MM.1S (cell line): ENCODE measurements at regions not wholly inside any gene's neighbourhood (a gene's known extent, or its start where the extent isn't known, plus 50 kb on each side); places are given as distances from the start of the nearest gene placed in this dataset.

ENCODE experiments used
- DNase-seq: peaks from one replicate; pipeline ENCODE4 v3.0.0-alpha.2; 2015
- H2AFZ ChIP-seq: fragments of 300-600 bp; sonication (generic); 2 replicates; pipeline ENCODE4 v1.6.0; 2016; ENCODE audit warnings: antibody characterized with exemption, low read length
- H3F3A ChIP-seq: fragments of 300-600 bp; sonication (generic); 2 replicates; pipeline ENCODE4 v1.6.1; 2016; ENCODE audit warnings: mild to moderate bottlenecking, antibody characterized with exemption, low read length, moderate library complexity, mixed read lengths; ENCODE audit not compliant: insufficient read depth
- H3K27ac ChIP-seq: fragments of 300-600 bp; sonication (generic); 2 replicates; pipeline ENCODE4 v1.5.1; 2016; ENCODE audit warnings: mild to moderate bottlenecking, low read length
- H3K27me3 ChIP-seq: fragments of 300-600 bp; sonication (generic); replicated peaks from 2 replicates; pipeline ENCODE4 v1.6.0; 2016; ENCODE audit warnings: low read length; ENCODE audit not compliant: insufficient read depth
- H3K36me3 ChIP-seq: fragments of 300-600 bp; sonication (generic); replicated peaks from 2 replicates; pipeline ENCODE4 v1.6.1; 2016; ENCODE audit warnings: mild to moderate bottlenecking, low read length, mixed read lengths; ENCODE audit not compliant: insufficient read depth
- H3K4me1 ChIP-seq: fragments of 300-600 bp; sonication (generic); 2 replicates; pipeline ENCODE4 v1.6.1; 2016; ENCODE audit warnings: low read length, mixed read lengths
- H3K4me2 ChIP-seq: fragments of 300-600 bp; sonication (generic); 2 replicates; pipeline ENCODE4 v1.6.0; 2016; ENCODE audit warnings: low read depth, low read length
- H3K4me3 ChIP-seq: fragments of 300-600 bp; sonication (generic); 2 replicates; pipeline ENCODE4 v1.5.1; 2016; ENCODE audit warnings: low read length, mixed read lengths
- H3K79me2 ChIP-seq: fragments of 300-600 bp; sonication (generic); 2 replicates; pipeline ENCODE4 v1.6.1; 2016; ENCODE audit warnings: mixed run types, low read length, mixed read lengths
- H3K9ac ChIP-seq: fragments of 300-600 bp; sonication (generic); 2 replicates; pipeline ENCODE4 v1.6.1; 2016; ENCODE audit warnings: low read length, mixed read lengths
- H3K9me2 ChIP-seq: fragments of 300-600 bp; sonication (generic); replicated peaks from 2 replicates; pipeline ENCODE4 v1.6.1; 2016; ENCODE audit warnings: mild to moderate bottlenecking, low read length, mixed read lengths; ENCODE audit not compliant: insufficient read depth
- H3K9me3 ChIP-seq: fragments of 300-600 bp; sonication (generic); replicated peaks from 2 replicates; pipeline ENCODE4 v1.6.1; 2016; ENCODE audit warnings: mild to moderate bottlenecking, low read length, mixed read lengths; ENCODE audit not compliant: insufficient read depth
- H4K20me1 ChIP-seq: fragments of 300-600 bp; sonication (generic); 2 replicates; pipeline ENCODE4 v1.6.1; 2016; ENCODE audit warnings: mild to moderate bottlenecking, low read length, moderate library complexity, mixed read lengths; ENCODE audit not compliant: insufficient read depth
- EZH2 ChIP-seq: fragments of 300-600 bp; sonication (generic); optimal IDR thresholded peaks from 2 replicates; pipeline ENCODE3; 2017; ENCODE audit warnings: low read depth, mild to moderate bottlenecking, antibody characterized with exemption, low read length, mixed read lengths
- EZH2phosphoT487 ChIP-seq: fragments of 300-600 bp; sonication (generic); IDR thresholded peaks from 2 replicates; pipeline ENCODE4 v1.6.1; 2018; ENCODE audit warnings: antibody characterized with exemption, low read length
- TF ChIP-seq, protein P1 (sequence below): fragments of 300-600 bp; sonication (generic); IDR thresholded peaks from 2 replicates; pipeline ENCODE4 v1.5.1; 2016; ENCODE audit warnings: antibody characterized with exemption, low read length, mixed read lengths

- Histone ChIP-seq H4K20me1 (no peaks in the 10 kb centered on the region), H3K79me2 (no peaks in the 10 kb centered on the region), H3K4me3 (no peak overlapping the region), H3K27ac (no peak overlapping the region), H2AFZ (no peak overlapping the region), H3K9me2 (no peaks in the 10 kb centered on the region), H3K9ac (no peak overlapping the region), H3K36me3 (no peaks in the 10 kb centered on the region), H3F3A (peaks cover 8% of the 10 kb centered on the region; the same call in 1 of the 2 replicates), H3K4me2 (no peak overlapping the region), H3K27me3 (no peaks in the 10 kb centered on the region), H3K4me1 (peaks cover 21% of the 10 kb centered on the region), H3K9me3 (no peaks in the 10 kb centered on the region)
- TF ChIP-seq, protein P1, sequence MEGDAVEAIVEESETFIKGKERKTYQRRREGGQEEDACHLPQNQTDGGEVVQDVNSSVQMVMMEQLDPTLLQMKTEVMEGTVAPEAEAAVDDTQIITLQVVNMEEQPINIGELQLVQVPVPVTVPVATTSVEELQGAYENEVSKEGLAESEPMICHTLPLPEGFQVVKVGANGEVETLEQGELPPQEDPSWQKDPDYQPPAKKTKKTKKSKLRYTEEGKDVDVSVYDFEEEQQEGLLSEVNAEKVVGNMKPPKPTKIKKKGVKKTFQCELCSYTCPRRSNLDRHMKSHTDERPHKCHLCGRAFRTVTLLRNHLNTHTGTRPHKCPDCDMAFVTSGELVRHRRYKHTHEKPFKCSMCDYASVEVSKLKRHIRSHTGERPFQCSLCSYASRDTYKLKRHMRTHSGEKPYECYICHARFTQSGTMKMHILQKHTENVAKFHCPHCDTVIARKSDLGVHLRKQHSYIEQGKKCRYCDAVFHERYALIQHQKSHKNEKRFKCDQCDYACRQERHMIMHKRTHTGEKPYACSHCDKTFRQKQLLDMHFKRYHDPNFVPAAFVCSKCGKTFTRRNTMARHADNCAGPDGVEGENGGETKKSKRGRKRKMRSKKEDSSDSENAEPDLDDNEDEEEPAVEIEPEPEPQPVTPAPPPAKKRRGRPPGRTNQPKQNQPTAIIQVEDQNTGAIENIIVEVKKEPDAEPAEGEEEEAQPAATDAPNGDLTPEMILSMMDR = no peak
- TF ChIP-seq EZH2phosphoT487 (no peak), EZH2 (no peak)
- no peak for DNase-seq
Observed at GRCh38 chr7:142470544-142470830, 212.6 kb upstream of the PRSS58 start.

DNA sequence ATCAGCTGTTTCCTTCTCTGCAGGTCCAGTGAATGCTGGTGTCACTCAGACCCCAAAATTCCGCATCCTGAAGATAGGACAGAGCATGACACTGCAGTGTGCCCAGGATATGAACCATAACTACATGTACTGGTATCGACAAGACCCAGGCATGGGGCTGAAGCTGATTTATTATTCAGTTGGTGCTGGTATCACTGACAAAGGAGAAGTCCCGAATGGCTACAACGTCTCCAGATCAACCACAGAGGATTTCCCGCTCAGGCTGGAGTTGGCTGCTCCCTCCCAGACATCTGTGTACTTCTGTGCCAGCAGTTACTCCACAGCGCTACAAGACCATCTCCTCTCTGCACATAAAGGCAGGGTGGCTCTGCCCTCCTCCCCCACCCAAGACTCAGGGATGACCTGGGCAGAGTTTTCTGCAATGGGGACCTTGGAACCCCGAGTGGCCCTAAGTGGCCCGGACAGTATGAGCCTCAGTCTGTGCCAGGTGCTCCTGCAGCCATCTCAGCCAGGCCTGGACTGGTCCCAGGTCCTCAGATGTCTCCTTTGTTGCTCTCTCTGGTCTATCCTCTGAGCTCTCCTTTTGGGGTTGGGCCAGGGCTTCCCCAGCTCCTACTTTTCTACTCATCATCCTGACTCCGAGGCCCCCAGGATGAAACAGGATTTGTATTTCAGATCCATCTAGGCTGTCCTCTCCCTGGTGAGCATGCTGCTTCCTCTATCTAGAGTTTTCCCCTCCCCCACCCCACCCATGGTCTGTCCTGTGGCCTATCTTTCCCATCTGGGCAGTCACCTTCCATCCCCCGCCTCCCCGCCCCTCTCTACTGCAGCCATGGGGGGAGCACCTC is 212.1 kb upstream of the PRSS58 start:
- Histone ChIP-seq H3K27me3 (no peaks in the 10 kb centered on the region), H3K9ac (no peak overlapping the region), H3K36me3 (no peaks in the 10 kb centered on the region), H3K27ac (no peak overlapping the region), H2AFZ (no peak overlapping the region), H3F3A (peaks cover 8% of the 10 kb centered on the region; the same call in 1 of the 2 replicates), H3K4me3 (no peak overlapping the region), H3K9me2 (no peaks in the 10 kb centered on the region), H3K4me1 (peaks cover 21% of the 10 kb centered on the region), H4K20me1 (no peaks in the 10 kb centered on the region), H3K79me2 (no peaks in the 10 kb centered on the region), H3K9me3 (no peaks in the 10 kb centered on the region), H3K4me2 (no peak overlapping the region)
- TF ChIP-seq EZH2 = no peak
- no peak for TF ChIP-seq EZH2phosphoT487
- TF ChIP-seq, protein P1 = no peak
- no peak for DNase-seq

DNA sequence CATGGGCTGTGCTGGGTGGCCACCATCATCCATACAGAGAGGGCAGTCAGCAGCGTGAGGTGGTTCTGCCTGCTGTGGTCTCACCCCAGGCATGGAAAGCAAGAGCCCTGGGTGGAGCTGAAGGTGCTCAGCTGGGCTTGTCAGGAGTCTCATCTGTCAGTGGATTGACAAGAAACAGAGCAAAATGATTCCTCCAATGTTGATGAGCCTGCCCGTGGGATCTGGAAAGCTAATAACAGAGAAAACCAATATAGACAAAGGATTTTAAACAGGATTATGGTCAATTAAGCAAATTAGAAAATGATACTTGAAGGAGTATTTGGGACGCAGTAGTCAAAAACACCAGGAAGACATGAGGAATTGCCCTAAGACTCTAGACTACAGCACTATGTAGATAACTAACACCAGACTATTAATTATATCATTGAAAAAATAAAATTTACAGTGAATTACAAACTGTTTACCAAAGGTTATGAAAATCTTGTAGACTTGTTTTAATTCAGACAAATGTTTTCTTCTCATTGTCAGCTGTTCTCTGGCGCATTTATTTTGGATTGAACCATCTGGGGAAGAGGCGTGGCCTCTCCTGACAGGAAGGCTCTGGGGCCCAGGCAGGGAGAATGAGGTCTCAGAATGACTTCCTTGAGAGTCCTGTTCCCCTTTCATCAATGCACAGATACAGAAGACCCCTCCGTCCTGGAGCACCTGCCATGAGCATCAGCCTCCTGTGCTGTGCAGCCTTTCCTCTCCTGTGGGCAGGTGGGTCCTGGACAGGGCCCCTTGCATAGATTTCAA is 211.2 kb upstream of the PRSS58 start:
- Histone ChIP-seq H3K27ac (no peak overlapping the region), H3K4me2 (no peak overlapping the region), H3F3A (peaks cover 8% of the 10 kb centered on the region), H4K20me1 (no peaks in the 10 kb centered on the region), H3K79me2 (no peaks in the 10 kb centered on the region), H3K9me3 (no peaks in the 10 kb centered on the region), H3K36me3 (no peaks in the 10 kb centered on the region), H3K27me3 (no peaks in the 10 kb centered on the region), H3K9ac (no peak overlapping the region), H3K9me2 (no peaks in the 10 kb centered on the region), H2AFZ (no peak overlapping the region), H3K4me1 (peaks cover 27% of the 10 kb centered on the region), H3K4me3 (no peak overlapping the region)
- DNase-seq = no peak
- TF ChIP-seq EZH2 = no peak
- no peak for TF ChIP-seq EZH2phosphoT487
